ENCODE measurements at regions not wholly inside any gene's neighbourhood (a gene's known extent, or its start where the extent isn't known, plus 50 kb on each side); places are given as distances from the start of the nearest gene placed in this dataset.

DNA sequence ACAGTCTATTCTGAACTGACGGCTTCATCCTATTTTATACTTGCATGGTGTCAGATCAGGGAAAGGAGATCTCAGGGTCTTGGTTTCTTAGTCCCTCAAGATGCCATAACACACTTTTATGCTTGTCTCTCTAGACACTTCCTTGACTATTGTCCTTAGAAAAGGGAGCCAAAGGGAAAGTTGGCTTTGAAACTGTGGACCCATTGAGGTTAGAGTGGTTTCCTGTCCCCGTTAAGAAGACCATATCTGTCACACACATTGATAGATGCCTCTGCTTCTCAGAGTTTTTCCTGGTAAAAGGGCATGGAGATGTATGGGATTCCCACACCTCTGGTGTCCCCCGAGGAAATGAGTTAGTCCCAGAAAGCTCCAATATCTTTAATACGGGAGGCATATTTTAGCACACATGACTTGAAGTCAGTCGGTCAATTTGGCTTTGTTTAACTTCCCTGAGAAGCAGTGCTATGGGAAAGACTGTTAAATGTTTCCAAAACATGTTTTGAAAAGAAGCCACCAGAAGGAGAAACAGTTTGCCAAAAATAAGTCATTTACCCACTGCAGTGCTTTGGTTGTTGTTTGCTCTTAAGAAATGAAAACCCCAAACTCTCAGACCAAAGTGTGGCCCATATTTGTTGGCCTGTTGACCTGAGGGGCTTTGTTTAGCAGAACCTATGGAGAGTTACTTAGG is 133.4 kb upstream of the CXCR4 start:
- TF ChIP-seq POLR2A (IDR thresholded peaks at IDR 0.05) = no peak
- TF ChIP-seq, protein P1, sequence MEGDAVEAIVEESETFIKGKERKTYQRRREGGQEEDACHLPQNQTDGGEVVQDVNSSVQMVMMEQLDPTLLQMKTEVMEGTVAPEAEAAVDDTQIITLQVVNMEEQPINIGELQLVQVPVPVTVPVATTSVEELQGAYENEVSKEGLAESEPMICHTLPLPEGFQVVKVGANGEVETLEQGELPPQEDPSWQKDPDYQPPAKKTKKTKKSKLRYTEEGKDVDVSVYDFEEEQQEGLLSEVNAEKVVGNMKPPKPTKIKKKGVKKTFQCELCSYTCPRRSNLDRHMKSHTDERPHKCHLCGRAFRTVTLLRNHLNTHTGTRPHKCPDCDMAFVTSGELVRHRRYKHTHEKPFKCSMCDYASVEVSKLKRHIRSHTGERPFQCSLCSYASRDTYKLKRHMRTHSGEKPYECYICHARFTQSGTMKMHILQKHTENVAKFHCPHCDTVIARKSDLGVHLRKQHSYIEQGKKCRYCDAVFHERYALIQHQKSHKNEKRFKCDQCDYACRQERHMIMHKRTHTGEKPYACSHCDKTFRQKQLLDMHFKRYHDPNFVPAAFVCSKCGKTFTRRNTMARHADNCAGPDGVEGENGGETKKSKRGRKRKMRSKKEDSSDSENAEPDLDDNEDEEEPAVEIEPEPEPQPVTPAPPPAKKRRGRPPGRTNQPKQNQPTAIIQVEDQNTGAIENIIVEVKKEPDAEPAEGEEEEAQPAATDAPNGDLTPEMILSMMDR (IDR thresholded peaks at IDR 0.05) = no peak

Measured in breast epithelium (tissue), 3 donors.